PC-3 (cell line): ENCODE measurements at regions not wholly inside any gene's neighbourhood (a gene's known extent, or its start where the extent isn't known, plus 50 kb on each side); places are given as distances from the start of the nearest gene placed in this dataset.

Experiments used
- EZH2phosphoT487 ChIP-seq: fragments of 300-600 bp; sonication (generic); IDR thresholded peaks from 2 replicates; pipeline ENCODE4 v1.6.1; 2018; ENCODE audit warnings: mild to moderate bottlenecking, antibody characterized with exemption, low read length, borderline replicate concordance
- TF ChIP-seq, protein P1 (sequence below): fragments of 300-600 bp; sonication (generic); conservative IDR thresholded peaks from 2 replicates; pipeline ENCODE4 v1.5.1; 2017; ENCODE audit warnings: antibody characterized with exemption, low read depth, mild to moderate bottlenecking, low read length

DNA sequence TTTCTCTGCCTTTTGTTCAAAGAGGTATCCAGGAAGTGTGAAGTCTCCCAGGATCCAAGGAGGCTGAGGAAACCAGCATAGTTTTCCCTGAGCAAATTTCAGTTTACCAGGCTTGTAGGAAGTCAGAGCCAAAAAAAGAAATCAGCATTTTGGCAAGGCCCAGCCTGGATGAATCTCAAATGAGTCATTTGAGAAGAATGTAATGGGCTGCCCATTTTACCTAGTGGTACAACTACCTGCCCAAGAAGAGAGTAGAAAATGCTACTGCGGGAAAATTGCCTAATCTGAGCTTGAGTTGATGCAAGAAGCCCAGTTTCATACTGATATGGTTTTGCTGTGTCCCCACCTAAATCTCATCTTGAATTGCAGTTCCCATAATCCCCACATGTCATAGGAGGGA, 284.1 kb upstream of the ZNF507 start:
- TF ChIP-seq, protein P1, sequence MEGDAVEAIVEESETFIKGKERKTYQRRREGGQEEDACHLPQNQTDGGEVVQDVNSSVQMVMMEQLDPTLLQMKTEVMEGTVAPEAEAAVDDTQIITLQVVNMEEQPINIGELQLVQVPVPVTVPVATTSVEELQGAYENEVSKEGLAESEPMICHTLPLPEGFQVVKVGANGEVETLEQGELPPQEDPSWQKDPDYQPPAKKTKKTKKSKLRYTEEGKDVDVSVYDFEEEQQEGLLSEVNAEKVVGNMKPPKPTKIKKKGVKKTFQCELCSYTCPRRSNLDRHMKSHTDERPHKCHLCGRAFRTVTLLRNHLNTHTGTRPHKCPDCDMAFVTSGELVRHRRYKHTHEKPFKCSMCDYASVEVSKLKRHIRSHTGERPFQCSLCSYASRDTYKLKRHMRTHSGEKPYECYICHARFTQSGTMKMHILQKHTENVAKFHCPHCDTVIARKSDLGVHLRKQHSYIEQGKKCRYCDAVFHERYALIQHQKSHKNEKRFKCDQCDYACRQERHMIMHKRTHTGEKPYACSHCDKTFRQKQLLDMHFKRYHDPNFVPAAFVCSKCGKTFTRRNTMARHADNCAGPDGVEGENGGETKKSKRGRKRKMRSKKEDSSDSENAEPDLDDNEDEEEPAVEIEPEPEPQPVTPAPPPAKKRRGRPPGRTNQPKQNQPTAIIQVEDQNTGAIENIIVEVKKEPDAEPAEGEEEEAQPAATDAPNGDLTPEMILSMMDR = no peak
- TF ChIP-seq EZH2phosphoT487 = no peak
